Stimulated activated CD4-positive, alpha-beta T cell treated with anti-CD3 and anti-CD28 coated beads, Interleukin-15, amount 100 ng/mL, for 48 hours (primary cell): ENCODE measurements at regions not wholly inside any gene's neighbourhood (a gene's known extent, or its start where the extent isn't known, plus 50 kb on each side); places are given as distances from the start of the nearest gene placed in this dataset.
A peak's percentile ranks its signal among the peaks of the same experiment; 100 is the strongest.

ENCODE experiments used
- DNase-seq, 2 donors: peaks; one replicate each; pipeline ENCODE4 v3.0.0-alpha.2; 2020; ENCODE audit warnings: low read depth in 2 of 2

DNA sequence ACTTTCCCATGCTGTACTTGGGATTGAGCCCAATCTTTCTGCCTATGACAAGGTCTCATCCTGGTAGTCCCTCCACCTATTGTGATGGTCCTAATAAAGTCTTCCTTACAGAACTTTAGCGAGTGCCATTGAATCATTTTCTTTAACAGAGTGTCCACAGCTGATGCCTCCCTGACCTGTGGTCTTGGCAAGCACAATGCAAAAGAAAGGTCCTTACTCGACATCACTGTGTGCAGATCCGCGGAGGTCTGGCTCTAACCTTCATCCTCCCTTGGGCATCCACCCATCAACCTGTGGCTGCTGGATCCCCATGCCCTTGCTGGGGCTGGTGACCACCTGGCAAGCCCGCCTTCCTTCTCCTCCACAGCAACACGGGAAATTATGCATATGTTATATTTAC is 1203.9 kb downstream of the TBC1D22A start:
- no peak for DNase-seq

DNA sequence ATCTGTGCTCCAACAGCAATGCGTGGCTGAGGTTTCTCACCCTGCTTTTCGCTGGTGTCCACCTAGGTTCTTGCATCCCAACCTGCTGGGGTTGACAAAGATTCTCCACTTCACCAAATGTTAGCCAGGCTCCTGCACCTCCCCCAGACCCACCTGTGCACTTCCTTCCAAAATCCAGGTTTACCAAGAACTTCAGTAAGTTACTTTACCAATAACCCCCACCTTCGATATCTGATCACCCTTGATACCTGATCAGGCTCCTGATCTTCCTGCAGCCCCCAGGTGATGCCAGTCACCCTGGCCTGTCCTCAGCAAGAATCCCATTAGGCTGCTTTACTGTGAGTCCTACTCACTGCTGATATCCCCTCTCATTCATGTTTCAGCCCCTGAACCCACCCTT is 1203.4 kb downstream of the TBC1D22A start:
- no peak for DNase-seq

DNA sequence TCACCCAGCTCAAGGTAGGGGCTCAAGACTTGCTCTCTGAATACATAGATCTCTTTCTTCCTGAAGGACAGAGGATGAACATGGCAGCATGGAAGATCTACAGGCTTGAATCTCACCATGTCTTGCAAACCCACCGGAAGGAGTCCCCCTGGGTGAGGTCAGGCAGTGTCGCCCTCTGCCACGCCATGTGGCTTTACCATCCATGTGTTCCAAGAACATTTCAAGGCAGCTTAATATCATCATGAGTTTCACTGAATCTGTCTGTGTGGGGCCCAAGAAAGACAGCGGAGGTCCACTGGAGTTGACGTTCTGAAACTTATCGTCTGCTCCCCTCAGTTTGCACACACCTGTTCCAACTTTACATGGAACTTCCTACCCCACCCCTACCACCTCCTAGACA is 1202.6 kb downstream of the TBC1D22A start:
- no peak for DNase-seq

DNA sequence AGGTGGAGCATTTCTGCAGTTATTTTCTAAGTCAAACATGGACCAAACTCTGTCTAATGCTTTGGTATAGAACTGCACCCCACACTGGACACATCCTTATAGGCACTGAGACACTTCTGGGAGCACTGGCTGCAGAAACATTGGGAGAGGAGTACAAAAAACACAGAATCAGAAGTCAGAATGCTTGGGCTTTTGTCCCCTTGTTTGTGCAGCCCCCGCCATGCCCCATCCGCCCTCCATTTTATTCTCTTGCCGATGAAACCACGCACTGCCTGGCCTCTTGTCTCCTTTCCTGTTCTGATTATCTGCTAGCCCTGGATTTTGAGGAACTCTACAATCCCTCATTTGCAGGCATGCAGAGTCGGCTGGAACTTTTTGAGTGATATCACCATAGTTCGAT is 1201.2 kb downstream of the TBC1D22A start:
- DNase-seq: no peak

DNA sequence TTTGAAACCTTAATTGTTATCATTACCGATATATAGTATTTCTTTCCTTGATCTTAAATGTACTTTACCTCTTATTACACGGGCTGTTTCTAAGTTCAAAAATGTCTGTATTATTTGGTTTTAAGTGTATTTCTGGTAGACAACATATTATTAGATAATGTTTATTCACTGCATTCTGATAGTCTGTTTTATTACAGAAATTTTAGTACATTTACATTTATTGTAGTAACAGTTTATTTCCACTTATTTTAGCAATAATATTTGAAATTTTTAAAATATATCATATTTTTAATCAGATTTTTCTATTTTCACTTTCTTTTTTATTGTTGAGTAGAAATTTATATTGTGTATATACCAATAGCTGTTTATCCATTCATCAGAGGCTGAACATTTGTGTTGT is 1195.2 kb downstream of the TBC1D22A start:
- no peak for DNase-seq

DNA sequence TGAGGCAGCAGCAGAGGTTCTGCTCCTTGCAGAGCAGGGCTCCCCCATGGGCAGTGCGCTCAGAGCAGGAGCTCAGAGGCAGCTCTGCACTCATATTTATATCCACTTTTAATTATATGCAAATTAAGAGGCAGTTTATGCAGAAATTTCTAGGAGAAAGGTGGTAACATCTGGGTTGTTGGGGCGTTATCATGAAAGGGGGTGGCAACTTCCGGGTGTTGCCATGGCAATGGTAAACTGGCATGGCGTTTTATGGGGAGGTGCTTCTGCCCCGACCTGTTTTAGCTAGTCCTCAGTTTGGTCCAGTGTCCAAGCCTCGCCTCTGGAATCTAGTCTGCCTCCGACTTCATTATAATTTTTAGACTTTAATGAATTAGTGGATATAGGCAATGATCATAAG is 1191.7 kb downstream of the TBC1D22A start:
- DNase-seq: no peak

DNA sequence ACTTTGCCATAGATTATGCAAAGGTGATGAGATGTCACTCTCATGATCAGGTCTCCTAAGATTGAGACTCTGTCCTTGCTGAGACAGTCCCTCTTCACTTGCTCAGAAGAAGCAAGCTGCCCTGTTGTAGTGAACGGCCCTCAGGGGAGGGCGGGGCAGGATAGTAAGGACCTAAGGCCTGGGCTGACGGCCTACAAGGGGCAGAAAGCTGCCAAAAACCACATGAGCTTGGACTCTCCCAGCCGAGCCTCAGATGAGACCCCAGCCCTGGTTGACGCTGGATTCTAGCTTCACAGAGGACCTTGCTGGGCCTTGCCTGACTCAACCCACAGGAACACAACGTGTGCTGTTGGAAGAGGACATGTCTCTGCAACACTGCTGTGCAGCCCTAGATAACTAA is 1182.5 kb downstream of the TBC1D22A start:
- no peak for DNase-seq

DNA sequence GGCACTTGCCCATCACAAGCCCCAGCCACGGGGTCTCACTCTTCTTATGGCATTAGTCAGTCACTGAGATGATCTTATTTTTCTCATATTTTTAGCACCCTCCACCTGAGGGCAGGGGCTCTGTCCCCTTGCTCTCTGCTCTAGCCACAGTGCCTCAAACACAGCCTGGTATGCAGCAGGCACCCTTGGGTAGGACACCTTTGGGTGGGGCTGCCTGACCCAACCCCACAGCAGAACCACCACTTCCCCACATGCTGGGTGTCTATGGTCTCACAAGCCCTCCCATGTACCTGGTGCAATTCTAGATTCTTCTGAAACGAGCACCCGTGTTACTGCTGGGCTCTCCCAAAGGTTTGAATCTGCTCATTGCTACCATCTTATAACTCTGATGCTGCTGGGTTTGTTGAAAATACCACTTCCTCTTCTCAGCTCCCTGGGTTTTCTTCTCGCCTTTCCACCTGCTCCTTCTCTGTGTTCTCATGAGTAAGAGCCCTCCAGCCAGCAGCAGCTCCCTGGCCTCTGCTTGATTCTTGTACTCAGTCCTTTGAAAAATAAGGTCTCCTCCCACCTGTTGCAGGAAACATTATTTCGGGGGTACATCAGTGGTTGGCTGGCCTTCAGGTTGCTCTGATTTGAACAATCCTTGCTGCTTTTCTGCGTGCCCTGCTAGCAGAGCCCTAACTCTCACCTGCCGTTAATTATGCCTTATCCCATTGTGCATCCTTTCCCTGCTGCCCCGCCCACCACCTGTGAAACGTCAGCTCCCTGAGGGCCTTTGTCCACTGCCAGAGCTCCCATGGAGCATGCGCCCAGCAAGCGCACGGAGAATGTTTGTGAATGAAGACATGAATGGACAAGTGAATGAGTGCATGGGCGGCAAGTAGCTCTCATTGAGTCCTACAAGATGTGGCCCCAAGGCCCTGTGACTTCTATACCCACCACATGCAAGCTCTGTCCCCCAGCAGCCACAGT is 1181.6 kb downstream of the TBC1D22A start:
- DNase-seq: no peak

DNA sequence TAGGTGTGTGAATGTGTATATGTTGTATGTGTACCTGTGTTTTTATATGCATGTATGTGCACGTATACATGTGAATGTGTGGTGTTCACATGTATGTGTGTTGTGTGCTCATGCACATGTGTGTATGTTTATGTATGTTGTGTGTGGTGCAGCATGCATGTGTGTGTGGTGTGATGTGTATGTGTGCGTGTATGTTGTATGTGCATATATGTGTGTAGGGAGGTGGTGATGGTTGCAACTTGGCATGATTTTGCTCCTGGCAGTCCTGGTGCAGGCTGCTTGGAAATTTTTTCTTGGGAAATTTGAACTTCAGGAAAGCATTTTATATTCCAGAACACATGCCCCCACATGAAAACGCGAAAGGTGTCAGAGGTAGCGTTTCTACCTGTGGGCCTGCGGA is 1177.8 kb downstream of the TBC1D22A start:
- no peak for DNase-seq

DNA sequence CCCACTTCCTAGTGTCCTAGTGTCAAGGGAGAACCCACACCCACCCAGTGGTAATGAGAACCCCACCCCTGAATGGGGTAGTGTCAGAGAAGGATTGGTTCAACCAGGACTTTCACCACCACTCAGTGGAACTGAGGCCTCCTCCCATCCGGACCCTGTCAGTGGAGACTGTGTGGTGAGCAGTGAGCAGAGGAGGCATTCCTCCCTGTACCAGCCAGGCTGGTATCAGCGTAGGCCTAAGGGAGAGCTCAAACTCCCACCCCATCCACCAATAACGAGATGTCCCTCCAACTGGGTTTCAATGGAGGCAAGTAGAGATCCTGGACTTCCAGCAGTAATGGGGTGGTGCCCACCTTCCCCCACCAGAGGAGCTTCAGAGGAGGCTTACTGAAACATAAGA is 1171.4 kb downstream of the TBC1D22A start:
- DNase-seq: no peak

DNA sequence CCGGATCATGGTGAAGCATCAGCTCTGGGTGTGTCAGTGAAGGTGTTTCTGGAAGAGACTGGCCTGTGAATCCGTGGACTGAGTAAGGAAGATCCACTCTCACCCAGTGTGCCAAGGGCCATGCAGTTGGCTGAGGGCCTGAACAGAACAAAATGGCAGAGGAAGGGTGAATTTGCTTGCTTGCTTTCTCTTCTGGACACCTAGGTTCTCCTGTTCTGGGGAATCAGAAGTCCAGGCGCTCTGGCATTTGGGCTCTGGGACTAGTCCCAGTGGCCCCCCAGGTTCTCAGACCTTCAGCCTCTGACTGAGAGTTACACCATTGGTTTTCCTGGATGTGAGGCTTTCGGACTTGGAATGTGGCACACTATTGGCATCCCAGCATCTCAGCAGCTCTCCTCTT is 1170.8 kb downstream of the TBC1D22A start:
- no peak for DNase-seq

DNA sequence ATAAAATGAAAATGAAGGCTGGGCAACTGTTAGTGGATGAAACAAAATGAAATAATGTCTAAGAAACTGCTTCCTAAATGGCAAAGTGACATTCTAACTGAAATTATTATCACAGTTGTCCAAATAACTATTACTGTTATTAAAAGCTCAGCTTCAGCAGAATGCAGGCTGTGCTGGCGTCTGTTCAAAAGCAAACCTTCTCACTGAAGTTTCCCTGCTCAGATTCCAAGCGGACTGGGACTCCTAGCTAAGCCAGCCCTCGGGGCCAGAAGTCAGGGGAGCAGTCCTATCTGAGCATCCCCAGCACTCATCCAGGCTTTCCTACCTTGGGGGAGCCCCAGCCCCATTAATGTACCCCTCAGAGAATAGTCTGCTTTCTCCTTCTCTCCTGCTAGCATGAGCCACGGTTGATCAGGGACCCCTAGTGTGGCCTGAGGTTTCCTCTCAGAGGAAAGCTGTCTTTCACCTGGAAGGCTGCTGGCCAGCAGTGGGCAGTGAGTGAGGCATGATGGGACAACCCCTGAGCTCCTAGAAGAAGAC is 1167.3 kb downstream of the TBC1D22A start:
- DNase-seq: no peak

DNA sequence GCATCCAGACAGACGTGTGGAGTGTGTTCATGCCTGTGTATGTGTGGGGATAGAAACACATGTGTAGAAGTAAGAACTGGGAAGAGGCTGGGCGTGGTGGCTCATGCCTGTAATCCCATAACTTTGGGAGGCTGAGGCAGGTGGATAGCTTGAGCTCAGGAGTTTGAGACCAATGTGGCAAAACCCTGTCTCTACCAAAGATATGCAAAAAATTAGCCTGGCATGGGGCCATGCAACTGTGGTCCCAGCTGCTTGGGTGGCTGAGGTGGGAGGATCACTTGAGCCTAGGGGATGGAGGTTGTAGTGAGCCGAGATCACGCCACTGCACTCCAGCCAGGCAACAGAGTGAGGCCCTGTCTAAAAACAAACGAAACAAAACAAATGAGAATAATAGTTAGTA is 1166.6 kb downstream of the TBC1D22A start:
- DNase-seq: no peak

DNA sequence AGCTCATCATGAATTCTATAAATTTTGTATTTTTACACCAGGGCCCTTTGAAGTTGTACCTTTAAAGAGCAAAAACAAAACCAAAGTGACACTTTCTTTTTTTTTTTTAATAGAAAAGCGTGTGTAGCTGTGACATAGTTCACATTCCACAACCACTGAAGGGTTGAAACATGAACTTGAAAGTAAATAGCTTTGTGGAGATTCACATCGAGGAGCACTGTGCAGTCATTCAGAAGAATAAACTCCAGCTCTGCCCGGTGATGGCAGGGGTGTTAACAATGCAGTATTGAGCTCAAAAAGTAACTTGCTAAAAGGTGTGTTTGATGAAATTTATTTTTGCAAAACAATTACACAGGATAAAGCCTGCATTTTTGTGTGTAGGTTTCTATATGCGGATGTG is 1166.2 kb downstream of the TBC1D22A start:
- DNase-seq: no peak

DNA sequence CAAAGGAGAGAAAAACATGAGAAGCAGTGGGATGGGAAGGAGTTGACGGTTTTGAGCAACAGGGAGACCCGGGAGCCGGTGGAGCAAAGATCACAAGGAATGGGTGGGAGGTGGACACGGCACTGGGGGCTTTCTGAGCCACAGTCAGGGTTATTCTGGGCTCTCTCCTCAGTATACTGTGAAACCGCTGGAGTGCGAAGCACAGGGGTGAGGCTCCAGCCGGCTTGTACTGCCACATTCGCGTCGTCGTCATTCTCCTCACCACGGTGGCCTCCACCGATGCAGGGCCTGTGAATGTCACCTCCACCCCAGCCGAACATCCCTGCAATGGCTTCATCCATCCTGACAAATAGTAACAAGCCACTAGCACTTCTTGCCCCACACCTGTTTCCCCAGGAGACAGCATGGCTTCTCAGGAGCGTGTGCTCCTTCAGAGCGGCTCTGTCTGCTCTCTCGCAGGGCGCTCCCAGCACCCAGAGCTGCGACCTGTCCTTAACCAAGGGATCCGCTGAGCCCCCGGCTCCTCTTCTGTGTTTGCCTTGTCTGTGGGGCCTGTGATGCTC is 1165.3 kb downstream of the TBC1D22A start:
- DNase-seq: no peak

DNA sequence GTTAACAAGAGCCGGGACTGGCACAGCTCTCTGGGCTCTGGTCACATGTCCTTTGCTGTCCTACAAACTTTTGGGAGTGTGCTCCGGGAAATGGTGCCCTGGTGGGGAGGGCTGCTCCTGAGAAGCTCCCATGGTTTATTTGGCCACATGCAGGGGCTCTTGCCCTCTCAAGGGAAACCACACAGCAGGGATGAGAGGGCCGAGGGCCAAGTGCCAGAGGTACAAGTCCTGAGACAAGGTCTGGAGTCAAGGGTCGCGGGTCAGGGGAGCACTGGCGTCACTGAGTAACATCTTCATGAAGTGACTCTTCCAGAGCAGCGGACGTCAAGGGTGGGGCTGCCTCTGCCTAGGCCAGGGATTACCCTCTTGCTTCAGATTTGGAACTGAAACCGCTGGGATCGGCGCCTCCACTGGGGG is 1160.6 kb downstream of the TBC1D22A start:
- DNase-seq: no peak

DNA sequence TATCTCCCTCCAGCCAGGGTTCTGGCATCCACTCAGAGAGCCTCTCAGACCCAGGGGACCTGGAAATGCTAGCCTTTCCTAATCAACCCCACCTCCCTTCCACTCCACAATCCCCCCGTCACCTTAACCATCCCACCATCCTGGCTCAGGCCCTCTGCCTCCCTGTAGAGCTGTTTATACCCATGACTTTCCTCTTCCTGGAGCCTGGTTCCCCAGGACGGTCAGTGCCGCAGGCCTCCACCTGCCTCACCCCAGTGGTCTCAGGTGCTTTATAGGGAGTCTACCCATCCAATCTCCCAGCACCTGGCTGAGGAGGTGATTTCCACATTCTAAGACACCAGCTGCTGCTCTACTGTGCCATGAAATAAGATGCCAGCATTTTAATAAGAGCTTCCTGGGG is 1159.5 kb downstream of the TBC1D22A start:
- no peak for DNase-seq

DNA sequence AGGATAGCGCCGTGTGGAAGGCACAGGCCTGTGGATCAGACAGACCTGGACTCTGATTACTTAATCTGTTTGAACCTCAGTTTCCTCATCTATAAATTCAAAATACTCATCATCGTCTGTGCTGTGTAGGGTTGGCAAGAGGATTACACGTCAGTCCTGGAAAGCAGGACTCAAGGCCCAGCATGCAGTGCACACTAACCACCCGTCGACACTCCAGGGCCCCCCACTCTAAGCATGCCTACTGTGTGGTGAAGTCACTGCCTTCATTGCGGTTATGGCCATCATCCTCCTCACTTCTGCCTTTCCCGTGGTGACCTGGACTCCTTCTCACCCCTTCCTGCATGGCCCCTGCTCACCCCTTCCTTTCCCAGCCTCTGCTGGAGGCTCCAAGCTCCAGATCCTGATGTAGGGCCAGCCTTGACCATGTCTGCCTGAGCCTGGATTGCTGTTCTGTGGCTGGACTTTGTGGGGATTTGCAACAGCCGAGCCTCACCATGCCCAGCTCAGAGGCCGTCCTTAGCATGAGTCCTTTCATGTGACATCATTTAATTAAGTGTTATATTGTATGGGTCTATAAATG is 1158.0 kb downstream of the TBC1D22A start:
- DNase-seq: no peak

DNA sequence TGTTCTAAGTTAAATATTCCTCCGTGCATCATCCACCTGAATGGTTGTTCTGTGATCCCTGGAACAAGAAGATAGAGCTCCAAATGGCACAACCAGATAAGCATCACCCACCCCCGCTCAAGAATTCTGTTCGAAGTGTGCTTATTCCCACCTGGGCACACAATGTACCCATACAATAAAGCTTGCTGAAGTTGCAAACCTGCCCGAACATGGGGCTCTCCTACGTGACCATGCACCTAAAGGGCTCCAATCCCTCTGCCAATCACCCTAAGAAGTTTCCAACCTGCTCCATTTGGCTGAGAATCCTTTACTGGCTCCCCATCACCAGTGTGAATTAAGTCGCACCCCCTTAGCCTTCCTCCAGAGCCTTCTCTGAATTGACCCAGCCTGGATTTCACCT is 1157.4 kb downstream of the TBC1D22A start:
- DNase-seq: no peak

DNA sequence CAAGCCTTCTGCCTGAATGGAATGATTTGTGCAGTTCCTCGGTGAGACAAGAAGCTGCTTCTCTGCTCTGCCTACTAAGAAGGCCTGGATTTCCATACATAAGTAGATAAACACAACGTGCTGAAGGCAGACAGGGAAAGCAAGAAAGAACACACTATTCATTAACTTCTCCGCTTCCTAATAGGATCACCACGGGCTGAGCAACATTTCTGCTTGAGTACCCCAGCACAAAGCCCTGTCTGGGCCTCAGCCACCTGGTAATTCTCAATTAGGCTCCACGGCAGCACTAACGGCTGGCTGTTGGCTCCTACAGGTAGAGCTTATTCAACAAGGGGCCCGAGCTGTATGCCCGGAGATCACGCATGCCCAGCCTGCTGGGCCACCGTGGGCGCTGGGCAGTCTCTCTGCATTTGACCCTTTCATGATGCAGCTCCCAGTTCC is 1156.6 kb downstream of the TBC1D22A start:
- no peak for DNase-seq

DNA sequence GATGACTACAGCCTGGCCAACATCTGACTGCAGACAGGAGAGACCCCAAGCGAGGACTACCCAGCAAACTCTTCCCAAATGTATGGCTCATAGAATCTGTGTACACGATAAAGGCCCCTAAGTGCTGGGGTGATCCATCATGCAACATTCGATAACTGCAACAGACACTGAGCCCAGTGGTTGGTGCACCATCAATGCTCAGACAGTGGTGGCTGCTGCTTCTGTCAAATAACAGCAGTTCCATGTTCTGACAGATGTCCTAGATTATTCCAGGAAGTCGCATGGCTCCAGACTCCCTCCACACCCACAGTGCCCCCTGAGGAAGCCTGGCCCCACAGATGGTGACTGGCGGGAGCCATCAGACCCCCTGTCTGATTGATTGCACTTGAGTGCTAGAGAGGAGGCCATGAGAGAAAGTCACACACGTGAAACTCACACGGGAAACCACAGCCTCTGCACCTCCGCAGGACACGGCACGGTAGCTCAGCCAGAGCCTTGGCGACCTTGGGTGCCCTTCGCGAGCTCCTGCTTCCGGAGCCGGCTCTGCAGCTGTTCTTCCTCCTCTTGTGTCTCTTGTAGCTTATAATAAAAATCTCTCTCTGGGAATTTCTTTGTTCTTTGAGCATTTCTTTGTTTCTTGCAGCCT is 1155.9 kb downstream of the TBC1D22A start:
- peak; percentile 17 to 41 for DNase-seq

DNA sequence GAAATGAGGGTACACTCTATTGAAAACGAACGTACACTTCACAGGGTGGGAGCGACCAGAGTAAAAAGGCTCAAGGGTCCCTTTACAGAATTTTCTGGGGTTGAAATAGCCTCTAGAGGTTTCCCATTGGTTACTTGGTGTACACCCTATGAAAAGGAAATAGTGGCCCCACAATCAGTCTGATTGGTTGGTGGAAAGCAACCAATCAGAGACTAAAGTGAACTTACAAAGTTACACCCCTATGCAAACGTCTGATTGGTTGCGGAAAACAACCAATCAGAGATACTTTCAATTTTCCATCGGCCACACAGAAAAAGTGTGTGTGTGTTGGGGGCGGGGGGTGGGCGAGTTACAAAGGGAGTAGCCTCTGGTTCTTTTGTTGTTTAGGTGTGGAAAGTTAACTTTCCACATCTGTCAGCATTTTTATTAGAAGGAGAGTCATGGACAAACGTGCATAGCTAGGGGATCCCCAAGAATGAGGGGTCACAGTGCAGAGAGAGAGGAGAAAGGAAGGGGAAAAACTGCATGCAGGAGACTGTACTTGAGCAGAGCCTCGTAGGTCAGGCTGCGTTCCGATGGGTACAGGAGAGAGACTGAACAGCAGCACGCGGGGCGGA is 1152.1 kb downstream of the TBC1D22A start:
- no peak for DNase-seq
